PFSK-1 (cell line): ENCODE measurements at regions not wholly inside any gene's neighbourhood (a gene's known extent, or its start where the extent isn't known, plus 50 kb on each side); places are given as distances from the start of the nearest gene placed in this dataset.

ENCODE experiments used
- FOXP2 ChIP-seq: optimal IDR thresholded peaks from 2 replicates; pipeline ENCODE3; 2011; ENCODE audit warnings: borderline replicate concordance, control low read depth, inconsistent platforms; ENCODE audit not compliant: insufficient read depth; ENCODE audit errors: extremely low read length, extremely low read depth
- POLR2AphosphoS5 ChIP-seq: IDR thresholded peaks from 2 replicates; pipeline ENCODE4 v1.6.1; 2012; ENCODE audit warnings: low read depth, mild to moderate bottlenecking, control low read depth, low read length, moderate library complexity
- TAF1 ChIP-seq: IDR thresholded peaks from 2 replicates; pipeline ENCODE4 v1.6.1; 2012; ENCODE audit warnings: low read length, control low read depth, borderline replicate concordance; ENCODE audit not compliant: insufficient read depth
- TF ChIP-seq, protein P1 (sequence below), 2 experiments: IDR thresholded peaks; 2 replicates each; pipeline versions ENCODE4 v1.6.1 to v1.8.0; 2011 to 2012; ENCODE audit warnings: low read depth in 2 of 2, low read length in 2 of 2, control low read depth in 1 of 2, inconsistent platforms in 1 of 2, mild to moderate bottlenecking in 1 of 2, moderate library complexity in 1 of 2; ENCODE audit not compliant: insufficient read depth in 1 of 2

DNA sequence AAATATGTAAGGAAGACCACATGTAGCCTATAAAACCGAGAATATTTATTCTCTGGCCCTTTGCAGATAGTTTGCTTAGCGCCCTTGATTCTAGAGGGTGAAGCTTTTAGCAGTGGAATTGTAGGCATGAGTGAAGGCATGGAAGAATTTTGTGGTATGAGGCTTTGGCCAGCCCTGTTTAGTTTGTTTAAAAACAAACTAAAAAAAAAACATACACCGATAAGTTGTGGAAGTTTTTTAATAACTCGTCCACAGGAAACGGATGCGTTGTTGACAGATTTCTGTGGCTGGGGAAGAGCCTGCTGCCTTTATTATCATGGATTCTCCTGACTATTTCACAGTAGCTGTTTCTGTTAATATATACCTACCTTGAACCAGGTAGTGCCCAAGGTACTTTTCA, 194.7 kb upstream of the LNX1 start:
- TF ChIP-seq TAF1 (no peak), POLR2AphosphoS5 (no peak), FOXP2 (no peak)
- TF ChIP-seq, protein P1, sequence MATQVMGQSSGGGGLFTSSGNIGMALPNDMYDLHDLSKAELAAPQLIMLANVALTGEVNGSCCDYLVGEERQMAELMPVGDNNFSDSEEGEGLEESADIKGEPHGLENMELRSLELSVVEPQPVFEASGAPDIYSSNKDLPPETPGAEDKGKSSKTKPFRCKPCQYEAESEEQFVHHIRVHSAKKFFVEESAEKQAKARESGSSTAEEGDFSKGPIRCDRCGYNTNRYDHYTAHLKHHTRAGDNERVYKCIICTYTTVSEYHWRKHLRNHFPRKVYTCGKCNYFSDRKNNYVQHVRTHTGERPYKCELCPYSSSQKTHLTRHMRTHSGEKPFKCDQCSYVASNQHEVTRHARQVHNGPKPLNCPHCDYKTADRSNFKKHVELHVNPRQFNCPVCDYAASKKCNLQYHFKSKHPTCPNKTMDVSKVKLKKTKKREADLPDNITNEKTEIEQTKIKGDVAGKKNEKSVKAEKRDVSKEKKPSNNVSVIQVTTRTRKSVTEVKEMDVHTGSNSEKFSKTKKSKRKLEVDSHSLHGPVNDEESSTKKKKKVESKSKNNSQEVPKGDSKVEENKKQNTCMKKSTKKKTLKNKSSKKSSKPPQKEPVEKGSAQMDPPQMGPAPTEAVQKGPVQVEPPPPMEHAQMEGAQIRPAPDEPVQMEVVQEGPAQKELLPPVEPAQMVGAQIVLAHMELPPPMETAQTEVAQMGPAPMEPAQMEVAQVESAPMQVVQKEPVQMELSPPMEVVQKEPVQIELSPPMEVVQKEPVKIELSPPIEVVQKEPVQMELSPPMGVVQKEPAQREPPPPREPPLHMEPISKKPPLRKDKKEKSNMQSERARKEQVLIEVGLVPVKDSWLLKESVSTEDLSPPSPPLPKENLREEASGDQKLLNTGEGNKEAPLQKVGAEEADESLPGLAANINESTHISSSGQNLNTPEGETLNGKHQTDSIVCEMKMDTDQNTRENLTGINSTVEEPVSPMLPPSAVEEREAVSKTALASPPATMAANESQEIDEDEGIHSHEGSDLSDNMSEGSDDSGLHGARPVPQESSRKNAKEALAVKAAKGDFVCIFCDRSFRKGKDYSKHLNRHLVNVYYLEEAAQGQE (IDR thresholded peaks at IDR 0.05; ENCODE audit: insufficient read depth in 1 of 2, low read depth in 2 of 2, low read length in 2 of 2), result no peak
